ENCODE measurements at regions not wholly inside any gene's neighbourhood (a gene's known extent, or its start where the extent isn't known, plus 50 kb on each side); places are given as distances from the start of the nearest gene placed in this dataset.

DNA sequence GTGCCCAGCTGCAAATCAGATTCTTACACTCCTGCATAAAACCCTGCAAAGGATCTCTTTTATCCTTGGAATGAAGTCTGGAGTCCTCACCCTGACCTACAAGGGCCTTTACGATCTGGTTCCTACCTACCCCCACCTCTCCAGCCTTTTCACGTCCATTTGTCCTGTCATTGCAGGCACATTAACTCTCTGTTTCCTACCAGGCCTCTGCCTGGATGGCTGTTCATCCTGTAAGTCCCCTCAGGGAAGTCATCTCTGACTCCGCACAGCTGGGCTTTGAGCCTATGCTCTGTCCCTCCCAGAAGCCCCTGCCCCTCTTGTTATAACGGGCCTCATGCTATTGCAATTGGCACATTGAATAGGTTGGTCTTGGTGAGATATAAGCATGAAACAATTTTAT, 96.8 kb upstream of the USP24 start:
- TF ChIP-seq, protein P1, sequence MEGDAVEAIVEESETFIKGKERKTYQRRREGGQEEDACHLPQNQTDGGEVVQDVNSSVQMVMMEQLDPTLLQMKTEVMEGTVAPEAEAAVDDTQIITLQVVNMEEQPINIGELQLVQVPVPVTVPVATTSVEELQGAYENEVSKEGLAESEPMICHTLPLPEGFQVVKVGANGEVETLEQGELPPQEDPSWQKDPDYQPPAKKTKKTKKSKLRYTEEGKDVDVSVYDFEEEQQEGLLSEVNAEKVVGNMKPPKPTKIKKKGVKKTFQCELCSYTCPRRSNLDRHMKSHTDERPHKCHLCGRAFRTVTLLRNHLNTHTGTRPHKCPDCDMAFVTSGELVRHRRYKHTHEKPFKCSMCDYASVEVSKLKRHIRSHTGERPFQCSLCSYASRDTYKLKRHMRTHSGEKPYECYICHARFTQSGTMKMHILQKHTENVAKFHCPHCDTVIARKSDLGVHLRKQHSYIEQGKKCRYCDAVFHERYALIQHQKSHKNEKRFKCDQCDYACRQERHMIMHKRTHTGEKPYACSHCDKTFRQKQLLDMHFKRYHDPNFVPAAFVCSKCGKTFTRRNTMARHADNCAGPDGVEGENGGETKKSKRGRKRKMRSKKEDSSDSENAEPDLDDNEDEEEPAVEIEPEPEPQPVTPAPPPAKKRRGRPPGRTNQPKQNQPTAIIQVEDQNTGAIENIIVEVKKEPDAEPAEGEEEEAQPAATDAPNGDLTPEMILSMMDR (IDR thresholded peaks at IDR 0.05): no peak
- TF ChIP-seq POLR2A (IDR thresholded peaks at IDR 0.05) (no peak), POLR2AphosphoS5 (IDR thresholded peaks at IDR 0.05) (no peak)

Data from prostate gland (tissue), 2 donors.